HEK293T (cell line): ENCODE measurements at regions not wholly inside any gene's neighbourhood (a gene's known extent, or its start where the extent isn't known, plus 50 kb on each side); places are given as distances from the start of the nearest gene placed in this dataset.

ENCODE experiments used
- ELF4 ChIP-seq: fragments of 450-650 bp; IDR thresholded peaks from 2 replicates; pipeline ENCODE4 v1.6.1; 2017; ENCODE audit warnings: antibody characterized with exemption
- FOXM1 ChIP-seq: fragments of 450-650 bp; IDR thresholded peaks from 2 replicates; pipeline ENCODE4 v1.6.1; 2017; ENCODE audit warnings: mild to moderate bottlenecking, borderline replicate concordance
- TARDBP ChIP-seq: fragments of 450-650 bp; IDR thresholded peaks from 2 replicates; pipeline ENCODE4 v1.6.1; 2016

- TF ChIP-seq FOXM1: no peak
- no peak for TF ChIP-seq TARDBP
- no peak for TF ChIP-seq ELF4
Observed at GRCh38 chr2:129876541-129876940, 102.9 kb upstream of the RAB6C start.
